Mesendoderm (in vitro differentiated cells): ENCODE measurements at regions not wholly inside any gene's neighbourhood (a gene's known extent, or its start where the extent isn't known, plus 50 kb on each side); places are given as distances from the start of the nearest gene placed in this dataset.

Experiments
- DNase-seq: peaks from one replicate; pipeline ENCODE4 v3.0.0; 2013
- H2AK5ac ChIP-seq: 2 replicates; pipeline ENCODE4 v1.6.1; 2013; ENCODE audit warnings: low read length, inconsistent platforms
- H2BK120ac ChIP-seq: 2 replicates; pipeline ENCODE4 v1.6.1; 2013; ENCODE audit warnings: low read depth, mild to moderate bottlenecking, low read length, moderate library complexity, mixed read lengths
- H2BK15ac ChIP-seq: replicated peaks from 2 replicates; pipeline ENCODE4 v1.6.1; 2013; ENCODE audit warnings: low read depth, mild to moderate bottlenecking, moderate library complexity
- H2BK5ac ChIP-seq: 2 replicates; pipeline ENCODE4 v1.6.1; 2013; ENCODE audit warnings: low read length, inconsistent platforms
- H3K18ac ChIP-seq: 2 replicates; pipeline ENCODE4 v1.6.1; 2013; ENCODE audit warnings: mild to moderate bottlenecking, low read length, mixed read lengths
- H3K23ac ChIP-seq: one replicate; pipeline ENCODE4 v1.6.1; 2013; ENCODE audit warnings: low read length
- H3K27ac ChIP-seq: 2 replicates; pipeline ENCODE4 v1.5.1; 2013; ENCODE audit warnings: low read depth, mild to moderate bottlenecking, inconsistent platforms, low read length, moderate library complexity
- H3K27me3 ChIP-seq: 2 replicates; pipeline ENCODE4 v1.6.1; 2013; ENCODE audit warnings: low read length, control low read depth, mild to moderate bottlenecking, inconsistent platforms; ENCODE audit not compliant: insufficient read depth, poor library complexity
- H3K36me3 ChIP-seq: 2 replicates; pipeline ENCODE4 v1.6.1; 2013; ENCODE audit warnings: low read length, inconsistent platforms; ENCODE audit not compliant: control insufficient read depth, insufficient read depth
- H3K4ac ChIP-seq: one replicate; pipeline ENCODE4 v1.6.1; 2013; ENCODE audit warnings: low read depth, mild to moderate bottlenecking, low read length, moderate library complexity
- H3K4me1 ChIP-seq: 2 replicates; pipeline ENCODE4 v1.6.1; 2013; ENCODE audit warnings: low read depth, low read length, inconsistent platforms; ENCODE audit not compliant: control insufficient read depth
- H3K4me2 ChIP-seq: 2 replicates; pipeline ENCODE4 v1.6.1; 2013; ENCODE audit warnings: low read length
- H3K4me3 ChIP-seq: 2 replicates; pipeline ENCODE4 v1.5.1; 2013; ENCODE audit warnings: mild to moderate bottlenecking, low read length
- H3K56ac ChIP-seq: one replicate; pipeline ENCODE4 v1.6.1; 2013; ENCODE audit warnings: low read length
- H3K79me1 ChIP-seq: 2 replicates; pipeline ENCODE4 v1.6.1; 2013; ENCODE audit warnings: low read length, inconsistent platforms
- H3K79me2 ChIP-seq: 2 replicates; pipeline ENCODE4 v1.6.1; 2013; ENCODE audit warnings: mild to moderate bottlenecking, low read length; ENCODE audit not compliant: control insufficient read depth, insufficient read depth
- H3K9ac ChIP-seq: 2 replicates; pipeline ENCODE4 v1.6.1; 2013; ENCODE audit warnings: low read length, inconsistent platforms
- H4K5ac ChIP-seq: one replicate; pipeline ENCODE4 v1.6.1; 2013; ENCODE audit warnings: low read length
- H4K8ac ChIP-seq: one replicate; pipeline ENCODE4 v1.6.1; 2013; ENCODE audit warnings: low read depth, mild to moderate bottlenecking, control low read depth, low read length, moderate library complexity
- WGBS: extraction: QIAGEN DNeasy Blood & Tissue Kit; methylation state at CpG from one replicate; pipeline ENCODE4 v1.1.7; 2013; ENCODE audit warnings: low lambda C conversion rate, missing lambda C conversion rate; ENCODE audit not compliant: insufficient coverage; ENCODE audit errors: extremely low coverage; 5-methylcytosine and 5-hydroxymethylcytosine counted together

- Histone ChIP-seq H3K79me2 (no peaks in the 10 kb centered on the region), H2BK5ac (no peak overlapping the region)
These were observed 537.4 kb downstream of the RNF144A start for GRCh38 chr2:7454592-7454991.

GRCh38 chr2:7456762-7457161, 539.5 kb downstream of the RNF144A start:
- no peak overlapping the region for H2AK5ac ChIP-seq
- no peak overlapping the region for H2BK15ac ChIP-seq
- H3K4me2 ChIP-seq, result no peak overlapping the region
- H3K18ac ChIP-seq, result no peak overlapping the region
- no CpG with 5 or more reads among the region's 13 CpGs for WGBS
- DNase-seq, result no peak
- H2BK120ac ChIP-seq, result no peak overlapping the region
- no peak overlapping the region for H4K8ac ChIP-seq
- no peak overlapping the region for H3K56ac ChIP-seq
- H4K5ac ChIP-seq, result no peak overlapping the region
- H3K4me3 ChIP-seq, result no peak overlapping the region
- H3K79me1 ChIP-seq, result no peaks in the 10 kb centered on the region
- no peaks in the 10 kb centered on the region for H3K36me3 ChIP-seq
- H3K9ac ChIP-seq, result no peak overlapping the region
- H3K4me1 ChIP-seq, result no peaks in the 10 kb centered on the region
- no peak overlapping the region for H2BK5ac ChIP-seq
- H3K27me3 ChIP-seq, result no peaks in the 10 kb centered on the region
- H3K4ac ChIP-seq, result no peak overlapping the region
- no peak overlapping the region for H3K27ac ChIP-seq
- H3K23ac ChIP-seq, result no peak overlapping the region
- no peaks in the 10 kb centered on the region for H3K79me2 ChIP-seq

More at GRCh38 chr2:7454592-7454991, 537.4 kb downstream of the RNF144A start:
- H4K5ac ChIP-seq, result no peak overlapping the region
- DNase-seq, result no peak
- H3K36me3 ChIP-seq, result no peaks in the 10 kb centered on the region
- H3K4me3 ChIP-seq, result no peak overlapping the region
- H2BK15ac ChIP-seq, result no peak overlapping the region
- no peak overlapping the region for H3K18ac ChIP-seq
- H3K56ac ChIP-seq, result no peak overlapping the region
- H3K27me3 ChIP-seq, result no peaks in the 10 kb centered on the region
- H3K4me2 ChIP-seq, result no peak overlapping the region
- H3K4me1 ChIP-seq, result no peaks in the 10 kb centered on the region
- no peak overlapping the region for H4K8ac ChIP-seq
- H3K9ac ChIP-seq, result no peak overlapping the region
- H3K4ac ChIP-seq, result no peak overlapping the region
- no peak overlapping the region for H3K23ac ChIP-seq
- no CpG with 5 or more reads among the region's 4 CpGs for WGBS
- no peaks in the 10 kb centered on the region for H3K79me1 ChIP-seq
- H2AK5ac ChIP-seq, result no peak overlapping the region
- no peak overlapping the region for H2BK120ac ChIP-seq
- H3K27ac ChIP-seq, result no peak overlapping the region

- Histone ChIP-seq H4K5ac (no peak overlapping the region), H2AK5ac (no peak overlapping the region), H2BK120ac (no peak overlapping the region), H4K8ac (no peak overlapping the region), H3K79me1 (no peaks in the 10 kb centered on the region), H3K4me1 (no peaks in the 10 kb centered on the region), H3K79me2 (no peaks in the 10 kb centered on the region), H3K27ac (no peak overlapping the region), H3K9ac (no peak overlapping the region), H2BK15ac (no peak overlapping the region), H3K18ac (no peak overlapping the region), H3K56ac (no peak overlapping the region), H3K4me3 (no peak overlapping the region), H3K4me2 (no peak overlapping the region), H3K36me3 (no peaks in the 10 kb centered on the region), H2BK5ac (no peak overlapping the region), H3K4ac (no peak overlapping the region), H3K27me3 (no peaks in the 10 kb centered on the region), H3K23ac (no peak overlapping the region)
- WGBS, result no CpG with 5 or more reads among the region's 2 CpGs
- DNase-seq, result no peak
These were observed 540.9 kb downstream of the RNF144A start for GRCh38 chr2:7458066-7458465.

- H3K27ac ChIP-seq, result no peak overlapping the region
- no CpG with 5 or more reads among the region's 4 CpGs for WGBS
- no peak overlapping the region for H3K56ac ChIP-seq
These were observed 550.7 kb downstream of the RNF144A start for GRCh38 chr2:7467782-7468447.

GRCh38 chr2:7468448-7468828, 551.2 kb downstream of the RNF144A start:
- Histone ChIP-seq H2BK120ac (no peak overlapping the region), H3K4me2 (no peak overlapping the region), H2BK5ac (no peak overlapping the region), H3K18ac (no peak overlapping the region), H3K56ac (no peak overlapping the region), H3K79me2 (no peaks in the 10 kb centered on the region), H3K4me1 (peaks cover 2% of the 10 kb centered on the region), H2BK15ac (no peak overlapping the region), H2AK5ac (no peak overlapping the region), H3K36me3 (no peaks in the 10 kb centered on the region), H3K79me1 (no peaks in the 10 kb centered on the region), H3K4me3 (no peak overlapping the region), H3K9ac (no peak overlapping the region), H4K5ac (no peak overlapping the region), H3K4ac (no peak overlapping the region), H4K8ac (no peak overlapping the region), H3K27ac (no peak overlapping the region), H3K27me3 (no peaks in the 10 kb centered on the region), H3K23ac (no peak overlapping the region)
- no CpG with 5 or more reads among the region's 3 CpGs for WGBS
- DNase-seq, result no peak

More at GRCh38 chr2:7467782-7468447, 550.7 kb downstream of the RNF144A start:
- no peak for DNase-seq
- Histone ChIP-seq H2AK5ac (no peak overlapping the region), H3K27me3 (no peaks in the 10 kb centered on the region), H3K4me2 (no peak overlapping the region), H3K36me3 (no peaks in the 10 kb centered on the region), H3K79me1 (no peaks in the 10 kb centered on the region), H3K4me1 (peaks cover 2% of the 10 kb centered on the region), H2BK5ac (no peak overlapping the region), H3K23ac (no peak overlapping the region), H4K8ac (no peak overlapping the region), H3K18ac (no peak overlapping the region), H4K5ac (no peak overlapping the region), H3K4me3 (no peak overlapping the region), H2BK120ac (no peak overlapping the region), H3K4ac (no peak overlapping the region), H2BK15ac (no peak overlapping the region), H3K79me2 (no peaks in the 10 kb centered on the region), H3K9ac (no peak overlapping the region)

- H4K5ac ChIP-seq, result no peak overlapping the region
- no peaks in the 10 kb centered on the region for H3K36me3 ChIP-seq
- H3K79me1 ChIP-seq, result no peaks in the 10 kb centered on the region
- no peak overlapping the region for H4K8ac ChIP-seq
- no peak overlapping the region for H2AK5ac ChIP-seq
- no peak overlapping the region for H3K9ac ChIP-seq
- H3K23ac ChIP-seq, result no peak overlapping the region
- H3K27me3 ChIP-seq, result no peaks in the 10 kb centered on the region
- H3K4ac ChIP-seq, result no peak overlapping the region
- no peak overlapping the region for H3K4me2 ChIP-seq
- no peak overlapping the region for H2BK5ac ChIP-seq
- H3K27ac ChIP-seq, result no peak overlapping the region
- no peak overlapping the region for H2BK120ac ChIP-seq
- no peak overlapping the region for H2BK15ac ChIP-seq
- DNase-seq, result no peak
- no peak overlapping the region for H3K56ac ChIP-seq
- no peak overlapping the region for H3K18ac ChIP-seq
- H3K79me2 ChIP-seq, result no peaks in the 10 kb centered on the region
- H3K4me1 ChIP-seq, result peaks cover 2% of the 10 kb centered on the region
- WGBS, result no CpG with 5 or more reads among the region's 1 CpG
- no peak overlapping the region for H3K4me3 ChIP-seq
These were observed 551.7 kb downstream of the RNF144A start for GRCh38 chr2:7468955-7469354.
